HEK293T (cell line): ENCODE measurements at regions not wholly inside any gene's neighbourhood (a gene's known extent, or its start where the extent isn't known, plus 50 kb on each side); places are given as distances from the start of the nearest gene placed in this dataset.
"Not testable (repeated sequence)": the region's sequence is repeated elsewhere in the genome, so short reads cannot be mapped to it uniquely, and the experiment has no call there.

Experiments used
- ARNT ChIP-seq: fragments of 450-650 bp; IDR thresholded peaks from 2 replicates; pipeline ENCODE4 v1.6.1; 2017; ENCODE audit warnings: mild to moderate bottlenecking
- BHLHE40 ChIP-seq: fragments of 450-650 bp; IDR thresholded peaks from 2 replicates; pipeline ENCODE4 v1.6.1; 2016; ENCODE audit warnings: mild to moderate bottlenecking, moderate library complexity, borderline replicate concordance
- ELF4 ChIP-seq: fragments of 450-650 bp; IDR thresholded peaks from 2 replicates; pipeline ENCODE4 v1.6.1; 2017; ENCODE audit warnings: antibody characterized with exemption
- FOXK2 ChIP-seq: fragments of 450-650 bp; IDR thresholded peaks from 2 replicates; pipeline ENCODE4 v1.6.1; 2016; ENCODE audit warnings: mild to moderate bottlenecking
- FOXM1 ChIP-seq: fragments of 450-650 bp; IDR thresholded peaks from 2 replicates; pipeline ENCODE4 v1.6.1; 2017; ENCODE audit warnings: mild to moderate bottlenecking, borderline replicate concordance
- L3MBTL2 ChIP-seq: fragments of 450-650 bp; conservative IDR thresholded peaks from 2 replicates; pipeline ENCODE4 v1.6.1; 2016; ENCODE audit warnings: mild to moderate bottlenecking
- LEF1 ChIP-seq: fragments of 450-650 bp; IDR thresholded peaks from 2 replicates; pipeline ENCODE4 v1.6.1; 2017; ENCODE audit warnings: mild to moderate bottlenecking, borderline replicate concordance
- NFRKB ChIP-seq: fragments of 450-650 bp; IDR thresholded peaks from 2 replicates; pipeline ENCODE4 v1.6.1; 2016; ENCODE audit warnings: mild to moderate bottlenecking, moderate library complexity
- PKNOX1 ChIP-seq: fragments of 450-650 bp; IDR thresholded peaks from 2 replicates; pipeline ENCODE4 v1.6.1; 2016
- SP1 ChIP-seq: fragments of 450-650 bp; IDR thresholded peaks from 2 replicates; pipeline ENCODE4 v1.6.1; 2017
- SUZ12 ChIP-seq: fragments of 450-650 bp; IDR thresholded peaks from 2 replicates; pipeline ENCODE4 v1.6.1; 2016; ENCODE audit warnings: mild to moderate bottlenecking
- ZNF384 ChIP-seq: fragments of 450-650 bp; IDR thresholded peaks from 2 replicates; pipeline ENCODE4 v1.6.1; 2016

GRCh38 chr15:75784511-75785480, 58.5 kb upstream of the UBE2Q2 start:
- not testable (repeated sequence) for TF ChIP-seq SP1, LEF1, ZNF384, ARNT, SUZ12, BHLHE40, L3MBTL2, FOXK2, FOXM1, NFRKB, ELF4, PKNOX1
